GM12864 (cell line): ENCODE measurements at regions not wholly inside any gene's neighbourhood (a gene's known extent, or its start where the extent isn't known, plus 50 kb on each side); places are given as distances from the start of the nearest gene placed in this dataset.

Experiments
- DNase-seq: peaks from one replicate; pipeline ENCODE4 v3.0.0-alpha.2; 2011; ENCODE audit warnings: low read depth
- H3K4me3 ChIP-seq: 2 replicates; pipeline ENCODE4 v1.5.1; 2011; ENCODE audit warnings: mild to moderate bottlenecking, low read depth, low read length, control low read depth
- TF ChIP-seq, protein P1 (sequence below): IDR thresholded peaks from 2 replicates; pipeline ENCODE4 v1.5.1; 2011; ENCODE audit warnings: low read depth, mild to moderate bottlenecking, moderate library complexity, low read length, control low read depth, inconsistent platforms; ENCODE audit errors: missing control alignments

GRCh38 chr3:76565496-76566210 is 474.2 kb upstream of the ROBO2 start:
- TF ChIP-seq, protein P1, sequence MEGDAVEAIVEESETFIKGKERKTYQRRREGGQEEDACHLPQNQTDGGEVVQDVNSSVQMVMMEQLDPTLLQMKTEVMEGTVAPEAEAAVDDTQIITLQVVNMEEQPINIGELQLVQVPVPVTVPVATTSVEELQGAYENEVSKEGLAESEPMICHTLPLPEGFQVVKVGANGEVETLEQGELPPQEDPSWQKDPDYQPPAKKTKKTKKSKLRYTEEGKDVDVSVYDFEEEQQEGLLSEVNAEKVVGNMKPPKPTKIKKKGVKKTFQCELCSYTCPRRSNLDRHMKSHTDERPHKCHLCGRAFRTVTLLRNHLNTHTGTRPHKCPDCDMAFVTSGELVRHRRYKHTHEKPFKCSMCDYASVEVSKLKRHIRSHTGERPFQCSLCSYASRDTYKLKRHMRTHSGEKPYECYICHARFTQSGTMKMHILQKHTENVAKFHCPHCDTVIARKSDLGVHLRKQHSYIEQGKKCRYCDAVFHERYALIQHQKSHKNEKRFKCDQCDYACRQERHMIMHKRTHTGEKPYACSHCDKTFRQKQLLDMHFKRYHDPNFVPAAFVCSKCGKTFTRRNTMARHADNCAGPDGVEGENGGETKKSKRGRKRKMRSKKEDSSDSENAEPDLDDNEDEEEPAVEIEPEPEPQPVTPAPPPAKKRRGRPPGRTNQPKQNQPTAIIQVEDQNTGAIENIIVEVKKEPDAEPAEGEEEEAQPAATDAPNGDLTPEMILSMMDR: no peak
- no peak overlapping the region for H3K4me3 ChIP-seq
- no peak for DNase-seq

DNA sequence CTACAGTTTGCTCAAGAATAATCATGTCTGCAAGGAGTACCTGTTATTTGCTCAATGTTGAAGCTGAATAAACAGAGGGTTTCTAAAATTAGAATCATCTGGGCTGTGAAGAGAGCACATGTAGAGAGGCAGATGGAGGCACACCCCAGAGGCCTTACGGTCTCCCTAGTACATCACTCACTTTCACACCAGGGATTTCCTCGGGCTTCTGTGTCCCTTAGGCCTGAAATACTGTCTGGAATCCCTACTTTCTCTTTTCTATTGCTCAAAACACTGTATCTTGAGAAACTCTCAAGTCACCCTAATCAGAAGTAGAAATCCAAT is 473.7 kb upstream of the ROBO2 start:
- no peak overlapping the region for H3K4me3 ChIP-seq
- no peak for DNase-seq
- TF ChIP-seq, protein P1: no peak

DNA sequence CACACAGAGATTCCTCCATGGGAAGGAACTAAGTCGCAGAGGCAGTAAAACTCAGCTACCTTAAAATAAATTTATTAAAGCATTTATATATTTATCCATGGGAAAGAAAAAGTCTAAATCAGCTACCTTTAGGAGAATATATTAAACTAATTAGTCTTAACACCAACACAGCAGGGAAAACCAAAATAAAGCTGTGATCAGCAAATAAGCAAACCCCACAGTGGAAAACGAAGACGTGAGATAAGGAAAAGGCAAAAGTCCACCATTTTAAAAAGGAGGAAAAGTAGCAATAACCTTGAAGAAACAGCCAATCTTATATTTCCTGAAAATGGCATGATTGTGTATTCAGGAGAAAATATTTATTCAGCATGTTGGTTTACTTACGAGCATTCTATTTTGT is 473.0 kb upstream of the ROBO2 start:
- no peak for DNase-seq
- no peak overlapping the region for H3K4me3 ChIP-seq
- TF ChIP-seq, protein P1: no peak

- no peak overlapping the region for H3K4me3 ChIP-seq
- TF ChIP-seq, protein P1: peak; percentile 25
- no peak for DNase-seq
These were observed 469.4 kb upstream of the ROBO2 start for GRCh38 chr3:76570436-76571057.

DNA sequence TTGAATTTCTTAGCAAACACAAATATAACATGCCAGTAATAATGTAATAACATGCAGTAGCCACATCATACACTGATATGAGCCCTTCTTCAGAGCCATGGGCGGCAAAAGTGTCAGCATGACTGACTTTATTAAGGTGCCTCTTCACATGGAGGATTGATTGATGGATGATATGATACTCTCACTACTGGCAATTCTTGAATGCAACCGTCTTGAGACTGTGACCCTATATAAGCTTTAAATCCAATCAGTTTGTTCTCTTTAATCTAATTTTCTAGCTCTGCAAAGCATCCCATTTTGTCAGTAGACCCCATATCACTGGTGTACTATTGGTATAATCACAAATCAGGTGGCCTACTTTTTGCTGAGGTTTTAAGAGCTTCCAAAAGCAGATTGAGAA is 463.7 kb upstream of the ROBO2 start:
- no peak for DNase-seq
- TF ChIP-seq, protein P1: no peak
- no peak overlapping the region for H3K4me3 ChIP-seq

- TF ChIP-seq, protein P1: no peak
- no peak for DNase-seq
- no peak overlapping the region for H3K4me3 ChIP-seq
These were observed 457.8 kb upstream of the ROBO2 start for GRCh38 chr3:76582098-76582497.

GRCh38 chr3:76582632-76583378 is 457.1 kb upstream of the ROBO2 start:
- no peak for DNase-seq
- H3K4me3 ChIP-seq: no peak overlapping the region
- TF ChIP-seq, protein P1: no peak
